ENCODE measurements at regions not wholly inside any gene's neighbourhood (a gene's known extent, or its start where the extent isn't known, plus 50 kb on each side); places are given as distances from the start of the nearest gene placed in this dataset.

DNA sequence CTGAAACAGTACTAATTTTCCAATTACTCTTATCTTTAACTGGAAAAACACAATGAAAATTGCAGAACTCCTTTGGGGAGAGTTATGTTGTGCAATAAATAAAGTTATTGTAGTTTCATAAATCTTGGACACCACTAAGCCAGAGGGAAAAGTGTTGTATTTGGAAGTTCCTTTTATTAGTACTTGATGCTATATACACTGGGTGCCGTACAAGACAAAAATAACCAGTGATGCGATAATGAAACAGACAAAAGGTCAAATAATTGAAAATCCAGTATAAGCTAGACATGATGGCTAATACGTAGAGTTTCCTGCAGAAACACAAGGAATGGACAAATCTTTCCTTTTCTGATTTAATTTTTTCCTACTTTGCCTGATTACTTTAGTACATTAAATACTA is 541.1 kb downstream of the ETS1 start:
- TF ChIP-seq EZH2 (IDR thresholded peaks at IDR 0.05; ENCODE audit: borderline replicate concordance, low read length) = no peak
- TF ChIP-seq, protein P1, sequence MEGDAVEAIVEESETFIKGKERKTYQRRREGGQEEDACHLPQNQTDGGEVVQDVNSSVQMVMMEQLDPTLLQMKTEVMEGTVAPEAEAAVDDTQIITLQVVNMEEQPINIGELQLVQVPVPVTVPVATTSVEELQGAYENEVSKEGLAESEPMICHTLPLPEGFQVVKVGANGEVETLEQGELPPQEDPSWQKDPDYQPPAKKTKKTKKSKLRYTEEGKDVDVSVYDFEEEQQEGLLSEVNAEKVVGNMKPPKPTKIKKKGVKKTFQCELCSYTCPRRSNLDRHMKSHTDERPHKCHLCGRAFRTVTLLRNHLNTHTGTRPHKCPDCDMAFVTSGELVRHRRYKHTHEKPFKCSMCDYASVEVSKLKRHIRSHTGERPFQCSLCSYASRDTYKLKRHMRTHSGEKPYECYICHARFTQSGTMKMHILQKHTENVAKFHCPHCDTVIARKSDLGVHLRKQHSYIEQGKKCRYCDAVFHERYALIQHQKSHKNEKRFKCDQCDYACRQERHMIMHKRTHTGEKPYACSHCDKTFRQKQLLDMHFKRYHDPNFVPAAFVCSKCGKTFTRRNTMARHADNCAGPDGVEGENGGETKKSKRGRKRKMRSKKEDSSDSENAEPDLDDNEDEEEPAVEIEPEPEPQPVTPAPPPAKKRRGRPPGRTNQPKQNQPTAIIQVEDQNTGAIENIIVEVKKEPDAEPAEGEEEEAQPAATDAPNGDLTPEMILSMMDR (conservative IDR thresholded peaks at IDR 0.05 in 1 of 2, IDR thresholded peaks at IDR 0.05 in 1 of 2; ENCODE audit: extremely low read depth in 1 of 2, insufficient read depth in 1 of 2, low read depth in 1 of 2, low read length in 2 of 2) = no peak
